Keratinocyte (primary cell): ENCODE measurements at regions not wholly inside any gene's neighbourhood (a gene's known extent, or its start where the extent isn't known, plus 50 kb on each side); places are given as distances from the start of the nearest gene placed in this dataset.

ENCODE experiments used
- EZH2 ChIP-seq: IDR thresholded peaks from one replicate; pipeline ENCODE4 v1.6.1; 2012; ENCODE audit warnings: inconsistent platforms, mild to moderate bottlenecking, low read length, moderate library complexity
- TF ChIP-seq, protein P1 (sequence below), 3 experiments: IDR thresholded peaks in 1 of 3; conservative IDR thresholded peaks in 1 of 3; optimal IDR thresholded peaks in 1 of 3; 2 replicates in 2 of 3; 3 replicates in 1 of 3; pipeline versions ENCODE3 to v1.5.1; 2011; ENCODE audit warnings: low read length in 3 of 3, mild to moderate bottlenecking in 3 of 3, moderate library complexity in 2 of 3, control low read depth in 1 of 3, inconsistent platforms in 1 of 3; ENCODE audit not compliant: insufficient read depth in 2 of 3; ENCODE audit errors: extremely low read depth in 1 of 3

DNA sequence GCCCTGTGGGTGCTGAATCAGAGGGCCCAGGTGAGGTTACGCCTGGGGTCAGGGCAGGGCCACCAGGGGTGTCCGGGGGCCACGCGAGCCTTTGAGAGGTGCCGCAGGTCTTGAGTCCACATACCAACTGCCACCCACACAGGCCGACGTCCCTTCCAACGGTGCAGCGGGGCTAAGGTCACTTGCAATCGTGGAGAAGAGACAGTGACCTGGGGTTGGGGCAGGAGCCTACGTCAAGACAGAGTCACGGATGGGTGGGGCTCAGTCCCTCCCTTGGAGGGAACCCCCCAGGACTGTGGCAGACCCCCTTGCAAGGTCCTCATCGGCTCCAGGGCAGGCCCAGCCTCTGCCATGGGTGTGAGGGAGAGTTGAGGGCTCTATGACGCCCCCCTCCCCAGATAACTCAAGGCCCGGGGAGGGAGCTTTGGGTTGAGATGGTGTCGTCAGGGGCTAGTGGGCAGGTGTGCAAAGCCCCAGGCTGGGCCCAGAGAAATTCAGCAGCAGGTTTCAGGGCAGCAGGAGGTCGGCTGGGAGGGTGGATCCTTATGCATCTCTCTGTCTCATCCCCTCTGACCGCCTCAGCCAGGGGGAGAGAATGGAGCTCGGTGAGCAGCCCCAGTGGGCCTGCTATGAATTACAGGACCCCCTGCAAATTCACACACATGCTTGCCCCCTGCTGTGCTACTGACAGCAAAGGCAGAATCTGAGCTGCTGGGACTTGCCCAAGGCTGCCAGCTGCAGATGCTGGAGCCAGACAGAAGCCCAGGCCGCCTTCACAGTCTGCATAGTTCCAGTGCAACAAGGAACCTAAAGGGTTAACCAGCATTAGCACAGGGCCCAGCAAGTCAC lies 60.0 kb downstream of the MYEOV start:
- TF ChIP-seq, protein P1, sequence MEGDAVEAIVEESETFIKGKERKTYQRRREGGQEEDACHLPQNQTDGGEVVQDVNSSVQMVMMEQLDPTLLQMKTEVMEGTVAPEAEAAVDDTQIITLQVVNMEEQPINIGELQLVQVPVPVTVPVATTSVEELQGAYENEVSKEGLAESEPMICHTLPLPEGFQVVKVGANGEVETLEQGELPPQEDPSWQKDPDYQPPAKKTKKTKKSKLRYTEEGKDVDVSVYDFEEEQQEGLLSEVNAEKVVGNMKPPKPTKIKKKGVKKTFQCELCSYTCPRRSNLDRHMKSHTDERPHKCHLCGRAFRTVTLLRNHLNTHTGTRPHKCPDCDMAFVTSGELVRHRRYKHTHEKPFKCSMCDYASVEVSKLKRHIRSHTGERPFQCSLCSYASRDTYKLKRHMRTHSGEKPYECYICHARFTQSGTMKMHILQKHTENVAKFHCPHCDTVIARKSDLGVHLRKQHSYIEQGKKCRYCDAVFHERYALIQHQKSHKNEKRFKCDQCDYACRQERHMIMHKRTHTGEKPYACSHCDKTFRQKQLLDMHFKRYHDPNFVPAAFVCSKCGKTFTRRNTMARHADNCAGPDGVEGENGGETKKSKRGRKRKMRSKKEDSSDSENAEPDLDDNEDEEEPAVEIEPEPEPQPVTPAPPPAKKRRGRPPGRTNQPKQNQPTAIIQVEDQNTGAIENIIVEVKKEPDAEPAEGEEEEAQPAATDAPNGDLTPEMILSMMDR (optimal IDR thresholded peaks at IDR 0.05 in 1 of 3, IDR thresholded peaks at IDR 0.05 in 1 of 3, conservative IDR thresholded peaks at IDR 0.05 in 1 of 3; ENCODE audit: extremely low read depth in 1 of 3, insufficient read depth in 2 of 3, low read length in 3 of 3): no peak
- no peak for TF ChIP-seq EZH2
